HepG2 (cell line): ENCODE measurements at regions not wholly inside any gene's neighbourhood (a gene's known extent, or its start where the extent isn't known, plus 50 kb on each side); places are given as distances from the start of the nearest gene placed in this dataset.

Experiments used
- ATAC-seq: fragments of 200-7000 bp; cut with Tn5 transposase; 3 replicates; pipeline ENCODE4 v1.9.1; 2020; ENCODE audit warnings: mild to moderate bottlenecking, moderate library complexity
- BruUV-seq: library from RNA; stranded (reverse); fragments of 400-500 nt; replicated peaks from 2 replicates; lab custom pipeline; 2021; lab: Mats Ljungman, UMichigan
- CTCF ChIA-PET: fragments of 300-600 bp; formaldehyde crosslinking; extraction: SDS; loops from one replicate; lab custom pipeline; 2021; ENCODE audit warnings: low total read pairs, inconsistent platforms, low intra/inter-chr PET ratio; lab: Yijun Ruan, JAX
- POLR2A ChIA-PET: fragments of 350-600 bp; sonication (Branson Sonifier 250); formaldehyde crosslinking; loops from one replicate; lab custom pipeline; 2020; ENCODE audit warnings: antibody characterized with exemption, inconsistent platforms; lab: Yijun Ruan, JAX
- DNase-seq: peaks from one replicate; pipeline ENCODE4 v3.0.0-alpha.2; 2015; ENCODE audit warnings: low spot score
- FAIRE-seq: peaks from 3 replicates; lab custom pipeline; 2011; peaks lifted over from hg19 to GRCh38; lab: Jason Lieb, UNC
- H2AFZ ChIP-seq: one replicate; pipeline ENCODE4 v1.6.1; 2011; ENCODE audit warnings: low read length, inconsistent platforms
- H3K27ac ChIP-seq: fragments of 300-600 bp; 3 replicates; pipeline ENCODE4 v1.8.0; 2011; ENCODE audit warnings: mixed run types, mild to moderate bottlenecking, mixed read lengths, low read length, inconsistent platforms; ENCODE audit not compliant: insufficient read depth; ENCODE audit errors: extremely low read length
- H3K27me3 ChIP-seq, 2 experiments: fragments of 200-600 bp in 1 of 2; 2 replicates in 1 of 2; 3 replicates in 1 of 2; pipeline versions ENCODE4 v1.6.0 to v1.8.0; 2011; ENCODE audit warnings: low read length in 2 of 2, mild to moderate bottlenecking in 2 of 2, moderate library complexity in 2 of 2, inconsistent platforms in 1 of 2; ENCODE audit not compliant: insufficient read depth in 2 of 2, control insufficient read depth in 1 of 2
- H3K36me3 ChIP-seq, 2 experiments: fragments of 200-600 bp in 1 of 2; replicated peaks in 1 of 2; 2 replicates in 1 of 2; 3 replicates in 1 of 2; pipeline versions ENCODE4 v1.5.1 to v1.8.0; 2011; ENCODE audit warnings: low read length in 2 of 2, inconsistent platforms in 1 of 2; ENCODE audit not compliant: insufficient read depth in 2 of 2, control insufficient read depth in 1 of 2
- H3K4me1 ChIP-seq: 2 replicates; pipeline ENCODE4 v1.5.1; 2012; ENCODE audit warnings: low read length, inconsistent platforms; ENCODE audit not compliant: insufficient read depth
- H3K4me2 ChIP-seq: 2 replicates; pipeline ENCODE4 v1.6.0; 2011; ENCODE audit warnings: low read depth, low read length, inconsistent platforms
- H3K4me3 ChIP-seq, 3 experiments: fragments of 200-600 bp in 1 of 3; sonication (generic), shearing (Covaris generic) in 1 of 3; replicated peaks in 1 of 3; 2 replicates each; pipeline ENCODE4 v1.5.1; 2011 to 2016; ENCODE audit warnings: low read length in 3 of 3, inconsistent platforms in 2 of 3, low read depth in 2 of 3, mild to moderate bottlenecking in 2 of 3, control low read depth in 1 of 3, mixed read lengths in 1 of 3; ENCODE audit not compliant: insufficient read depth in 1 of 3
- H3K79me2 ChIP-seq: one replicate; pipeline ENCODE4 v1.6.1; 2011; ENCODE audit warnings: low read length, inconsistent platforms; ENCODE audit not compliant: insufficient read depth
- H3K9ac ChIP-seq: 2 replicates; pipeline ENCODE4 v1.6.0; 2011; ENCODE audit warnings: mild to moderate bottlenecking, low read depth, low read length, inconsistent platforms; ENCODE audit not compliant: insufficient read depth
- H3K9me3 ChIP-seq: 2 replicates; pipeline ENCODE4 v1.5.1; 2012; ENCODE audit warnings: mild to moderate bottlenecking, low read length
- H4K20me1 ChIP-seq: 2 replicates; pipeline ENCODE4 v1.6.0; 2011; ENCODE audit warnings: inconsistent platforms, mild to moderate bottlenecking, low read length, moderate library complexity; ENCODE audit not compliant: insufficient read depth
- MAFF ChIP-seq: IDR thresholded peaks from 2 replicates; pipeline ENCODE4 v1.6.1; 2011; ENCODE audit warnings: low read depth, low read length, improper control_type of control experiment
- MAFK ChIP-seq, 2 experiments: IDR thresholded peaks in 1 of 2; conservative IDR thresholded peaks in 1 of 2; 2 replicates each; pipeline ENCODE4 v1.6.1; 2011; ENCODE audit warnings: improper control_type of control experiment in 2 of 2, low read length in 2 of 2
- SOX13 ChIP-seq, 3 experiments: fragments of 450-650 bp in 1 of 3; sonication (generic) in 1 of 3; formaldehyde crosslinking in 1 of 3; IDR thresholded peaks in 2 of 3; conservative IDR thresholded peaks in 1 of 3; 2 replicates each; pipeline versions ENCODE4 v1.5.0 to v1.6.1; 2016 to 2020; ENCODE audit warnings: antibody characterized with exemption in 1 of 3, mild to moderate bottlenecking in 1 of 3, missing compliant biosample characterization in 1 of 3, missing genetic modification reagents in 1 of 3, moderate library complexity in 1 of 3
- ZMYM2 ChIP-seq: sonication (generic); formaldehyde crosslinking; IDR thresholded peaks from 2 replicates; pipeline ENCODE4 v1.8.0; 2022; ENCODE audit warnings: mild to moderate bottlenecking, missing genetic modification reagents
- ZNF160 ChIP-seq: sonication (generic); formaldehyde crosslinking; IDR thresholded peaks from 2 replicates; pipeline ENCODE4 v1.8.0; 2022; ENCODE audit warnings: mild to moderate bottlenecking, inconsistent platforms, missing genetic modification reagents
- WGBS: methylation state at CpG from one replicate; pipeline ENCODE4 v1.1.6; 2017; ENCODE audit warnings: low lambda C conversion rate; 5-methylcytosine and 5-hydroxymethylcytosine counted together
- in situ Hi-C: cut with HindIII; loops from 2 replicates; pipeline ENCODE4 v1.10.0; 2017; ENCODE audit warnings: low pct_unique_long_range_greater_than_20kb; ENCODE audit not compliant: extremely low pct_ligation_motif_present
- intact Hi-C: fragments of 100-400 bp; cut with micrococcal nuclease; formaldehyde crosslinking; loops from one replicate; pipeline ENCODE4 v1.10.0; 2022; ENCODE audit not compliant: unreplicated experiment
- TF ChIP-seq, protein P1 (sequence below): sonication (generic); formaldehyde crosslinking; IDR thresholded peaks from 2 replicates; pipeline ENCODE4 v1.4.0; 2020; ENCODE audit warnings: missing genetic modification reagents, mild to moderate bottlenecking, borderline replicate concordance

DNA sequence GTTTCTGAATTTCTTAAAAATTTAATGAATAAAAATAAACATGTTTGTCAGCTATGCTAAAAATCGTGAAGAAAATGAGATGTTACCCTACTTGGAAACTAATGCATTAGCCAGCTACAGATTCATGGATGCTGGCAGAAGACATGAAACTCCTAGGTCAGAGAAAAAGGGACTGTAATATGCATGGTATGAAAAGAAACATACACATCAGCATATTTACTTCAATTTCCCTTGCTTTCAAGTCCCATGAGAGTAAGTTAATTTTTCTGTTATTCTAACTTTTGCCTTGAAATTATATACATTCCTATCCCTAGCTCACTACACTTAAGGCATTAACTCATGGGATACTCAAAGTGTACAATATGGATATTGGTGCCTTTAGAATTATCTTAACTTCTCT is 2041.4 kb upstream of the LRRTM1 start:
- in situ Hi-C loops (no loop called here), intact Hi-C loops (no loop called here)
- Histone ChIP-seq H3K27me3 (no peaks in the 10 kb centered on the region), H3K4me1 (no peaks in the 10 kb centered on the region), H3K27ac (no peak overlapping the region), H3K79me2 (no peaks in the 10 kb centered on the region), H4K20me1 (no peaks in the 10 kb centered on the region), H3K4me3 (no peak overlapping the region), H3K9ac (no peak overlapping the region), H3K9me3 (no peaks in the 10 kb centered on the region), H3K36me3 (no peaks in the 10 kb centered on the region), H2AFZ (no peak overlapping the region), H3K4me2 (no peak overlapping the region)
- FAIRE-seq (no peak), DNase-seq (no peak), ATAC-seq (no peak)
- TF ChIP-seq ZMYM2 (CRISPR knock-in tag) (no peak), MAFK (conservative IDR thresholded peaks at IDR 0.05 in 1 of 2, IDR thresholded peaks at IDR 0.05 in 1 of 2; ENCODE audit: low read length in 2 of 2) (peak; percentile 53 to 73), ZNF160 (CRISPR knock-in tag) (no peak), SOX13 (IDR thresholded peaks at IDR 0.05) (no peak), SOX13 (CRISPR knock-in tag; conservative IDR thresholded peaks at IDR 0.05 in 1 of 2, IDR thresholded peaks at IDR 0.05 in 1 of 2) (no peak), MAFF (peak; percentile 59)
- TF ChIP-seq, protein P1, sequence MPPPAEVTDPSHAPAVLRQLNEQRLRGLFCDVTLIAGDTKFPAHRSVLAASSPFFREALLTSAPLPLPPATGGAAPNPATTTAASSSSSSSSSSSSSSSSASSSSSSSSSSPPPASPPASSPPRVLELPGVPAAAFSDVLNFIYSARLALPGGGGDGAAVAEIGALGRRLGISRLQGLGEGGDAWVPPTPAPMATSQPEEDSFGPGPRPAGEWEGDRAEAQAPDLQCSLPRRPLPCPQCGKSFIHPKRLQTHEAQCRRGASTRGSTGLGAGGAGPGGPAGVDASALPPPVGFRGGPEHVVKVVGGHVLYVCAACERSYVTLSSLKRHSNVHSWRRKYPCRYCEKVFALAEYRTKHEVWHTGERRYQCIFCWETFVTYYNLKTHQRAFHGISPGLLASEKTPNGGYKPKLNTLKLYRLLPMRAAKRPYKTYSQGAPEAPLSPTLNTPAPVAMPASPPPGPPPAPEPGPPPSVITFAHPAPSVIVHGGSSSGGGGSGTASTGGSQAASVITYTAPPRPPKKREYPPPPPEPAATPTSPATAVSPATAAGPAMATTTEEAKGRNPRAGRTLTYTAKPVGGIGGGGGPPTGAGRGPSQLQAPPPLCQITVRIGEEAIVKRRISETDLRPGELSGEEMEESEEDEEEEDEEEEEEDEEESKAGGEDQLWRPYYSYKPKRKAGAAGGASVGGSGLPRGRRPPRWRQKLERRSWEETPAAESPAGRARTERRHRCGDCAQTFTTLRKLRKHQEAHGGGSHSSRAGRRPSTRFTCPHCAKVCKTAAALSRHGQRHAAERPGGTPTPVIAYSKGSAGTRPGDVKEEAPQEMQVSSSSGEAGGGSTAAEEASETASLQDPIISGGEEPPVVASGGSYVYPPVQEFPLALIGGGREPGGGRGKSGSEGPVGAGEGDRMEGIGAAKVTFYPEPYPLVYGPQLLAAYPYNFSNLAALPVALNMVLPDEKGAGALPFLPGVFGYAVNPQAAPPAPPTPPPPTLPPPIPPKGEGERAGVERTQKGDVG, result no peak
- WGBS, result 0% methylated on average over 1 of the region's 1 CpG
- CTCF ChIA-PET, result no interaction called here
- POLR2A ChIA-PET, result no interaction called here
- BruUV-seq, result no TSS peak
